ENCODE measurements at regions not wholly inside any gene's neighbourhood (a gene's known extent, or its start where the extent isn't known, plus 50 kb on each side); places are given as distances from the start of the nearest gene placed in this dataset.
"Not testable (repeated sequence)": the region's sequence is repeated elsewhere in the genome, so short reads cannot be mapped to it uniquely, and the experiment has no call there.

DNA sequence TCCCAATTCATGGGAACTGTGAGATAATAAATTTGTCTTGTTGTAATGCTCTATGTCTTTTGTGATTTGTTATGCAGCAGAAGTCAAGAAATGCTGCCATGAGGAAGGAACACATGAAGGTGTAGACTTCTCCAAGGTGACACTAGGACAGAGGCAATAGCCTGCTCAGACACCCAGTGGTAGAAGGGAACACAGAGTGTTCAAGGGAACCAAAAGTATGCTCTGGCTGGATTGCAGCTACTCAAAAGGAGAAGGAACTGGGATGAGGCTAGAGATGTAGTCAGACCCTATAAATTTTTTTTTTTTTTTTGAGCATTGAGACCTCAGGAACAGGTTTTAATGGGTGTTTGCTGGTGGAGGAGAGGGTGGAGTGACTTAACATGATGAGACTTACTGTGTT is 232.5 kb downstream of the PARP8 start:
- DNase-seq, result no peak

DNA sequence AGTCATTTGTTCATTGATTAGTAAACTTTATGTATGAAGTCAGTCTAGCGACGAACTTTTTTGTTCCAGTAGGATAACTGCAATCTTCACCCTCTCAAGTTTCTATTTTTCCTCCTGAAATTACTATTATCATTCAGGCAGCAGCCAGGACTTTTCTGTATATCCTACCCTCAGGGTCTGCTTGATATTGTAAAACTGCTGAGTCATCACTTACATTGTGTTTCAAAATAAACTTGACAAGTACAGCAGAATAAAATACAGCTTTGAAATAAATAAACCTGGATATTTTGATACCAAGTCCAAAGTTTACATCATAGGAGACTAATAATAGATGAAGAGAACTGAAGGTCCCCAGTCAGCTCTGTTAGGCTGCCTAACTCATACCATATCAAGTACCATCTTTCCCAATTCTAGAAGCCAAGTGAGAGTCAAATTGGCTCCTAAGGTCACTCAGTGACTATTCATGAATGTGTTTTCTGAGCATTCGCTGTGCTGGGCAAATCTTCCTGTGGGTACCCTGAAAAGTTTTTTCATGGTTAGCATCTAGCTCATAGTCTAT is 234.6 kb downstream of the PARP8 start:
- no peak for DNase-seq

DNA sequence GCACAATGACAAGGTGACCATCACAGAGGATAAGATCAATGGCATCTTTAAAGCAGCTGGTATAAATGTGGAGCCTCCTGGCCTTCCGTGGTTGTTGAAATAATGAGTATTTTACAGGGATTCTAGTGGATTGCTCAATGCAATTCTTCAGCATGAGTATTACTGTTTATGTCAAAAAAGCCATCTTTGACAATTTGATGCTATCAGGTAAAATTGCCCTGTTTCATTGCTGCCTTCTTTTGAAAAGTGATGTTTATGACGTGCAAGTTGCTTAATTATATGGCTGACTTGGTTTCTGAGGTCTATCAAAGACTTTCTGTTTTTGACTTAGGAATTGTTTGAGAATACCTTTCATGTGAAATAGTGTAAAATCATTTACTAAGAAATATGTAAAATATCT is 237.2 kb downstream of the PARP8 start:
- no peak for DNase-seq

DNA sequence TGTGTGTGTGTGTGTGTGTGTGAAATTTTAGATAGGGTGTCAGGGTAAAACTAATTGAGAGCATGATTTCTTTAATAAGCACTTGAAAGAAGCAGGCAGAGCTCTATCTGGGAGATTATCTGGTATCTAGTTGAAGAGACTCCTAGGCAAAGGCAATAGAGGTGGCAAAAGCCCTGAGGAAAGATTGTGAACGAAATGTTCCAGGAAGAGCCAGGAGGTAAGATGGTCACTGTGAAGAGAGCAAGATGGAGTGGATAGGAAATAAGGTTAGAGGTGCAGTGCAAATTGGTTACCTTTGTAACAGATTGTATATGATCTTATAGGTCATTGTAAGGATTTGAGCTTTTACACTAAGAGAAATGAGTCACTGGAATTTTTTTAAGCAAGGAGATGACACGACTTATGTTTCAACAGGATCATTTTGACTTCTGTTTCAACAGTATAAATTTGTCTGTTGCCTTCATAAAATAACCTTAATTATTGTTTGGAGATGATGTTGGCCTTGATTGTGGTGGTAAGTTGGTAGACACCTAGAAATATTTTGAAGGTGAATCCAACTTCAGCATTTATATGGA is 239.6 kb downstream of the PARP8 start:
- DNase-seq, result no peak

DNA sequence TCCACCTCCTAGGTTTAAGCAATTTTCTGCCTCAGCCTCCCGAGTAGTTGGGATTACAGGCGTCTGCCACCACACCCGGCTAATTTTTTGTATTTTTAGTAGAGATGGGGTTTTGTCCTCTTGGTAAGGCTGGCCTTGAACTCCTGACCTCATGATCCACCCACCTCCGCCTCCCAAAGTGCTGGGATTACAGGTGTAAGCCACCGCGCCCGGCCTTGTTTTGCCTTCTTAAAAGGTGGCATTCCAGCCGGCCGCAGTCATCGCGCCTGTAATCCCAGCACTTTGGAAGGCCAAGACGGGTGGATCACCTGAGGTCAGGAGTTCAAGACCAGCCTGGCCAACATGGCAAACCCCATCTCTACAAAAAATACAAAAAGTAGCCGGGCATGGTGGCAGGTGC is 253.7 kb downstream of the PARP8 start:
- not testable (repeated sequence) for DNase-seq

DNA sequence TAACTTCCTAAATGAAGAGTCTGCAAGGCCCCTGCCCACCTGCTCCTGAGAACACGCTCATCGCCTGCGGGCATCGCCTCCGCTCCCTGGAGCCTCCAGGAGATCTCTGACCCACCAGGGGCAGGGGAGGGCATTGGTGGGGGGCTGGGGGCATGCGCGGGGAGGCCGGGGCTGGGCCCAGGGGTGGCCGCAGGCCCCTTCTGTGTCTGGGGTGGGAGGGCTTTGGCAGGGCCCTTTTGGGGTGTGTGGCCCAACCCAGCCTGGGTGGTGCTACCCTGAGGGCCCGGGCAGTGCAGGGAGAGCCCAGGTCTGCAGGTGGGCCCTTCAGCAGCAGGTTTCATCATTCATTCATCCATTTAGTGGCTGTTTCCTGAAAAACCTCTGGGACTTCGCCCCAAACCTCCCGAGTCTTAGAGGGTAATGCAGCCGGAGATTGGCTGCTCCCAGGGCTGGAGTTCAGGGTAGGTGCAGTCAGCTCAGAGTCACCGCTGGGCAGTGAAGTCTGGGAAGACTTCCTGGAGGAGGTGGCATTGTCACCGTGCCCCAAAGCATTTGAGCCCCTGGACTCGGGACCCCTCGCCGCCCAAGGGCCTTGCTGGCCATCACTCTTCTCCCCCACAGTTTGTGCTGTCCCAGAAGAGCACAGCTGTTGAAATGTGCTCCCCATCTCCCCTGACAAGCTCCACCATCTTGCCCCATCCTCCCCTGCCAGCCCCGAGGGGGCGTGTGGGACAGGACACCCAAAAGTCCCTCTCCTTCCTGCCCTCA is 255.1 kb downstream of the PARP8 start:
- no peak for DNase-seq

DNA sequence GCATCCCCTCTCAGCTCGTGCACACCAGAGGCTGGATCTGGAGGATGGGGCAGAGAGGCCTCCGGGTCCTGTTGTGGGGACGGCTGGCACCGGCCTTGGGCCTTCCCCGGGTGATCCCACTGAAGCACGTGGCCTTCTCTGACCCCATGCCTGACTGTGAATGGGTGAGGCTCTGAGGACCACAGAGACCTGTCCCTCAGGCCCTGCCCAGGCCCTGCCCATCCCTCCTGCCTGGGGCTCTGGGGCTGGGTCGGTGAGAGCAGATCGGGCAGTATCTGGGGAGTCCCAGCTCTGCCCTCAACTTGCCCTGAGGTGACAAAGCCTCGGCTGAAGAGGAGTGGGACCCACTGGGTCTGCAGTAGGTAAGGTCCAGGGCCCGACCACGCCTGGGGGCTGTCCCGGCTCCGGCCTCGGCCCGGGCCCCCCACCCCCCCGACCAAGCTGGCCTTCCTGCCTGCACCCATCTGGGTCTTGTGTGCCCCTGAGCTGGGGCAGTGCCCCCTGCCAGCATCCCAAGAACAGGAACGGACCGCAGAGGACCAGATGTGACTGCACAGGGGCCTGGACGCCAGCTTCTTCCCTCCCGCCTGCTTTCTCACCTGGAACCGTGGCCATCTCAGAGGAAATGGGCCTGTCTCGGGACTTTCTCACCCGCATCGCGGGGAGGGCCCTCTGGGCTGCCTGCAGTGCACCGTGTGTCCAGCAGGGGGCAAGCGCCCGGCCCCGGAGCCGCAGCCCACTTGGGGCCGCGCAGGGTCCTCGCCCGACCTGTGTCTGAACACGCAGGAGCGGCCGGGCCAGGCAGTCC is 255.9 kb downstream of the PARP8 start:
- DNase-seq, result not testable (repeated sequence)

DNA sequence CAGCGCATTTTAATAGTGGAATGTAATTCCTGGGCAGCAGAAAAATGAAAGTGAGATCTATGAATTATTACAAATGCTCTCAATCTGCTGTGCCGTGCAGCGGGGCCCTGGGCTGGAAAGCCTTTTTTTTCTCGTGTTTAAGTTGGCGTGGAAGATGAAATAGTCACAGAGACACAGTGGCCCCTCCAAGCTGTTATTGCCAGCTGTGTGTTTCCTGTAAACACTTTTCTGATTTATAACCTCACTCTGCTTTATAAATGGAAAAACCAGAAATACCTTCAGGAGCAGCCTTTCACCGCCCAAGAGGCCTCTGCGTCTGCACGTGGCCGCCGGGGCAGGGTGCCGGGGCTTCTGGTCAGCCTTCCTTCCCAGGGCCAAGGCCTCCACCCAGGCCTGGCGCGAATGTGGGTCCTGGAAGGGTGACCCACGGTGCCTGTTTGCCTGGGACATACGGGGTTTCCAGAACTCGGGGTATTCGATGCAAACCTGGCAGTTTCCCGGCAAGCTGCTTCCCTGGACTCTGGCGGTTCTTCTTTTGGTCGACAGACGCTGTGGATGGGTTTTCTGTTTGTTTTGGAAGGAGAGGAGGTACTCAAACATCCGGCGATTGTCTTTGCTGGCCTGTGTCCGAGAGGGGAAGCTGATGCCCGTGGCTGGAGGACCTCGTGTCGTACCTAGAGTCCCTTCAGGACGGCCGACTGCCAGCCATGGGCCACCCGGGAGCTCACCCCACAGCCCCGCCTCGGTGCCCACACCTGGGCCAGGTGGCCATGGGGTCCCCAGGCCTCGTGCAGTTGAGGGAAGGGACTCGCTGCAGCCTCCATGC is 256.7 kb downstream of the PARP8 start:
- no peak for DNase-seq

DNA sequence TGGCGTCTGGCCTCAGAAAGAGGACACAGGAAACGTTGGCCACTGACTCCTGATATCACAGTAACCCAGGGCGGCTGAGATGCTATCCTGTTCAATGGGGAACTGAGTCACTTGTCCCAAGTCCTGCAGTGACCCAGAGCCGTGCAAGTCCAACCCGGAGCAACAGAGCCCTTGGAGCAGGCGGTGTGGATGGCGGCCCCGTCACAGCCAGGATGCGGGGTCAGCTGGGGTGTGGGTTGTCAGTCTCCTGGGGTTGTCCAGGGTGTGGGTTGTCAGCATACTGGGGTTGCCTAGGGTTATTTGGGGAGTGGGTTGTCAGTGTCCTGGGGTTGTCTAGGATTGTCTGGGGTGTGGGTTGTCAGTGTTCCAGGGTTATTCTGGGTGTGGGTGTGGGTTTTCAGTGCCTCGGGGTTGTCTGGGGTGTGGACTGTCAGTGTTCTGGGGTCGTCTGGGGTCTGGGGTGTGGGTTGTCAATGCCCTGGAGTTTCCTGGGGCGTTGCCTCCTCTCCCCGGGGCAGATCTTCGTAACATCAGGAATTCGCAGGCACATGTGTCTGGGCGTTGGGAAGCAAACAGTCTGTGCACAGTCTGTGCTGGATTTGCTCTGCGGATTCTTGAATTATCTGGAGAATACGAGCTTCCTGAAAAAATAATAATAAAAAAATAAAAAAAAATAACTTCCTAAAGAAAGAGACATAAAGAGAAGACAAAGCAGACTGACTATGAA is 257.5 kb downstream of the PARP8 start:
- DNase-seq, result no peak

DNA sequence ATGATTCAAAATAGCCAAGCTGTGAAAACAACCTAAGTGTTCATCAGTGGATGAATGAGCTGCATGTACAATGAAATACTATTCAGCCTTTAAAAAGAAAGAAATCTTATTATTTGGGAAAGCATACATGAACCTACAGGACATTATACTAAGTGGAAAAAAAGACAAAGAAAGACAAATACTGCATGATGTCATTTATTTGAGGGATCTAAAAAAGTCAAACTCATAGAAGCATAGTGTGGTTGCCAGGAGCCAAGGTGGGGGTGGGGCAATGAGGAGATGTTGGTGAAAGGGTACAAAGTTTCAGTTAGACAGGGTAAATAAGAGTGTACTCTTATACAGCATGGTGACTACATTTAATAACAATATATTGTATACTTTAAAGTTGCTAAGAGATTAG is 261.5 kb downstream of the PARP8 start:
- no peak for DNase-seq

DNA sequence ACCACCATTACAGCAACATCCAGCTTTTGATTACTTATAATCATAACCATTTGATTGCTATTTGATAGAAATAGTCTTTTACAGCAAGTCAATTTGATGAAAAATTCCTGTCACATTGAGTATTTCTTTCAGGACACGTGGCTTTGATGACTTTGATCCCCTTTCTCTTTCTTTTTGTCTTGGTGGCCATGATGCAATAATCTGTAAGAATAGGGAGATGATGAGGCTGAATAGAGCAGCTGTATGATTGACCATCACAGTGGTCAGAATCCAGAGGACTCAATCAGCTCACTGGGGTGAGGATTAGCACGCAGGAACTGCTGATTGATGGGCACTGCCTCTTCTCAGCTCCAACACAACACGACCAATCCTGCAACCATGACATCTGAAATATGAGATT is 262.7 kb downstream of the PARP8 start:
- no peak for DNase-seq

DNA sequence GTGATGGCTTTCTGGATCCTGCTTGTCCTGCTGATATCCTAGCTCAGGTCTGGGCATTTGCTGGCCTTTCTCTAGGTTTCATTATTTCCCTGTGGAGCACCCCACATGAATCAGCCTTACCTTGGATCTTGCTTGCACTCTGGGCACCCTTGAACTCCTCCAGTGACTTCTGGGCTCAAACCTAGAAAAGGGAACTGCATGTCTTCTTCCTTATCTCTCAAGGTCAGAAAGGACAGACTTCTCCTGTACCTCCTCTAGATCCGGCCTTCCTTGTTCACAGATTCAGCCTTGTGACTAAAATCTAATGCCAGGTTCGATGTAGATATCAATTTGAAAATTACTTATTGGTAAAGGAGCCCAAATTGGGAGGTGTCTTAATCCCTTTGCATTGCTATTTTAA is 267.9 kb downstream of the PARP8 start:
- DNase-seq, result no peak

DNA sequence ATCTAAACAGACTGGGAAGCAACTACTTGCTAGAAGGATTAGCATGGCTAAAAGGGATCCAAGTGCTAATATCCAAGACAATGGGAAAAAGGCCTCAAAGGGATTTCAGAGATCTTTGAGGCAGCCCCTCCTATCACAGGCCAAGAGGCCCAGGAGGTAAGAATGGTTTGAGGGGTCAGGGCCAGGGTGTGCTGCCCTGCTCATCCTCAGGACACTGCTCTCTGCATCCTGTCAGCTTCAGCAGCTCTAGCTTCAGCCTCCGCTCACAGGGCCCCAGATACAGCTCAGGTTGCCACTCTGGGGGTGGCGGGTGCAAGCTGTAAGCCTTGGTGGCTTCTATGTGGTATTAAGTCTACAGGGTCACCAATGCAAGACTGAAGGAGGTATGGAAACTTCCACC is 278.7 kb downstream of the PARP8 start:
- DNase-seq, result no peak

DNA sequence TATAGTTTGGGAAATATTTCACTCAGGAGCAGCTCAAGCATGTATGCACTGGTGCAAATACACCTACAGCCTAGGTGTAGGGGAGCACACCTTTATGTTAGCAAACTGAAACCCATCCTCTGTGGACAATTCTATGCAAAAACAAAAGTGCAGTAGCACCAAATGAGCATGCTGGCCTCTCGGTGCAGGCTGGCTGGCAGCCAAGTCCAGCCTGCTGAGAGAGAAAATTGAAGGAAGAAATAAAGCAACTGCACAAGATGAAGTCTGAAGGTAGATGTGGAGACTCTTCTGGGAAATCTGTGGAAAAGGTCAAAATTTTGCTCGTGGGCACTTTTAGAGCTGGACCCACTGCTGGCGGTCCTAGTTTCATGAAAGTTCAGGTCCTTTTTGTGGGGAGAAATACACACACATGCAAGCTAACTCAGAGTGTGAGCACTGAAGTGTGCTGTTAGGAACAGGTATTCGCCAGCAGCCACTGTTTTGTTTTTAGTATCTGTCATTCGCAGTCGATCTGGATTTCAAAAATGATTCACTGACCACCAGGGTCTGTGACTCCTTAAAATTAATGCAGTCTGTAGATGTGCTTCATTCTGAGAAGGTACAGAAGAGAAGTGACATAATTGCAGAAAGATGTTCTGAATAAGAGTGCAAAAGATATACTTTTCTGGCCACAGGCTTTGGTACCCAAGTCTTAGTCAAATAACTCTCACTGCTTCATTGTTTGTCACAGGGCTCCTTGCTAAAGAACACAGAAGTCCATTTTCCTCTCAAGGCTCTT is 281.7 kb downstream of the PARP8 start:
- no peak for DNase-seq

DNA sequence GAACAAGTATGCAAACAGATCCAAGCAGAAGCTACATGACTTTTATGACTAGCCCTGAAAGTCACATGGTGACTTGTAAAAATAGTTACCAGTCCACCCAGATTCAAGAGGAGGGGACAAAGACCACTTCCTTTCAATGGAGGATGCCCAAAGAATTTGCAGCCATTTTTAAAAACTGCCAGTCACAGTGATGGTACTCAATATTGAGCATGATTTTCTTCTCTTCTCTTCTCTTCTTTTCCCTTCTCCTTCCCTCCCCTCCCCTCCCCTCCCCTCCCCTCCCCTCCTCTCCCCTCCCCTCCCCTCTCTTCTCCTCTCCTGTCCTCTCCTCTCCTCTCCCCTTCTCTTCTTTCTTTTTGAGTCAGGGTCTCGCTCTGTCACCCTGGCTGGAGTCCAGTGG is 286.9 kb downstream of the PARP8 start:
- DNase-seq, result no peak

DNA sequence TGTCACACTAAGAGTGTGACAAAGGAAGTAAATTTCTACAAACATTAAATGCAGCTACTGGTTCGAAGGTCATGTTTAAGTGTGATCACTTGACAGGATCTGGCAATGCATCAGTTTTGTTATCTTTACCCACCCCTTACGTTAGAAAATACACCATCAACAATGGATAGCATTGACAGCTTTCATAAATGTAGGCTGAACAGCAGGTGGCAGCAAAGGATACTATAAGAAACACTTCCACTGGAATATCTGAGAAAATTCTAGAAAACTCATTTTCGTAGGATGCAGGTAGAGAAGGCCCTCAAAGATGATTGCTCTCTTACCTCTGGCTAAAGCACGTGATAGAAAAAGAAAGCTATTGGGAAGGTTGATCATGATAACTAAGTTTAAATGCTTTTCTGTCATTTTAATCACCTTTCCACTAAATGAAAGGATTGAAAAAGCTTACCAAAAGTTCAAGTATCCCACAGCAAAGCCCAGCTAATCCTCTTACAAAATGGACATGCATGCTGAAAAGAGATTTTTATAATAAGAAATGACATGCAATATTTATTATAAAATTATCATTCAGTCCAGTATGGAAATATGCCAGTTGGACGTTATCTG is 292.5 kb downstream of the PARP8 start:
- no peak for DNase-seq

DNA sequence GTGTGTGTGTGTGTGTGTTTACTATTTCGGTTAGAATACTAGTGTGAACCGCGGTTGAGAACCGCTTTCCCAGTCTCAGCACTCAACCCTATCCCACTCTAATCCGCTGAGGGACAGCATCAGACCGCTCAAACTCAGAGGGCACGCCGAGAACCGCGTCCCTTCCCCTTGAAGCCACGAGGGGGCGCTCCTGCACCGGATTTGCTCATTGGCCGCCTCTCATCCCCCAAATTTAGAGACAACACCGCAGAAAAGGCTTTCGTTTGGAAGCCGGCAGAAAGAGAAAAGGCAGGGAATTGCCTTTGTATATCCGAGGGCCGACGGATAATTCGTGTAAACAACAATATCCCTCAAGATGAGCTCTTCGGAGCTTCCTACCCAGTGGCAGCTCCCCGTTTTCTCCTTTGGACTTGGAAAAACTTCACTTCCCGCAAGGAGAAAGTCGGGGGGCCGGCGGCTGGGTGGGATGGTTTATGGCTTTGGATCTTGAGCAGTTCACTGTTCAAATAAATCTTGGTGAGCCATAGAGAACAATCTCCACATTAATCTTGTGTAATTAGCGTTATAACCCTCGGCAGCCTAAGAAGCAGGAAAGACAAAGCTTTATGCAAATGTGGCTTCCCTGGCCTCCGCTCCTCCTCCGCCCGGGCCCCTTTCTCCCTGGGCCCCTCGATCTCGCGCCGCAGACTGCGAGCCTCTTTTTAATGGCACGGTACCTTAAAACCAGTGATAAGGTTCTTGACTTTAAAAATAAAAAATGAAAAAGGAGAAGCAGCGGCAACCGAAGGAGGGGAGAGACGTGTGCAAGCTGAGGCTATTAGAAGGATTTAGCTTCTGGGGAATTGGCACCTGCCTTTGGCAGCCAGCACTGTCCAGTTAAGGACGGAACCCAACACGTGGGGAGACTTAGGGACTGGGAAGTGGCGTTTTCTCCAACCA is 296.8 kb downstream of the PARP8 start:
- DNase-seq, result peak; percentile 56

DNA sequence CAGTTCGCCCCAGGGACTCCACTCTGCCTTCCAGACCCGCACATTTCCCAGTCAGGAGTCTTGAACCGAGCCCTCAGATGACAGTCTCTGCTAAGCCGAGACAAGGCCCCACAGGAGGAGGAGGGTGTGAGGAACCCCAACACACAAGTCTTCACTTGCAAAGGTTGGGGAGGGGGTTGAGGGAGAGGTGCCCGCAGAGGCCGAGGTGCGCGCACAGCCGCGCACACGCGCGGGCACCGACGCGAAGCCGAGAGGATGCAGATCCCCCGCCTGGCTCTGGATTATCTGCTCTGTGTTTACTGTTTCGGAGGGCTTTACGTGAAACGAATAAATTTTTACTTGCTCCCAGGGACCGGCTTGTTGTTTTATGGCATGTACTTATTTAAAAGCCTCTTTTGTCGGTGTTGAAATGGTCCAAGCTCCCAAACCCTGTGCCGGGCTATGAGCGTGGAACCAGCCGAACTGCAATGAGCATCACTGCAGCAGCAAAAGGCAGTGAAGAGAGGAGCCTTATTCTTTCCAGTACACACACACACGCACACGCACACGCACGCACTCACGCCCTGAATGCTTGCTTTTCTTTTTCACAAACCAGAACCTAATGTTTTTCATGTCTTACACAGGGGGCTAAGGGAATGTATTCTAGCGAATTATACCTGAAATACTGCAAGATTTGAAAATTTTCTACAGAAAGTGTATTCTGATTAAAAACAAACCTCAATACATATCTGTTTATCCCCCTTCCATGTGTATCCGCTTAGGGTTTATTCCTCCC is 297.7 kb downstream of the PARP8 start:
- DNase-seq, result no peak
